A549 (cell line): ENCODE measurements at regions not wholly inside any gene's neighbourhood (a gene's known extent, or its start where the extent isn't known, plus 50 kb on each side); places are given as distances from the start of the nearest gene placed in this dataset.

Experiments
- ATAC-seq, 2 experiments: fragments of 200-7000 bp in 1 of 2; fragments of >200 bp in 1 of 2; cut with Nextera tagmentation in 1 of 2; cut with Tn5 transposase in 1 of 2; 3 replicates each; pipeline versions ENCODE4 v1.8.0 to v1.9.1; 2018 to 2020; ENCODE audit warnings: mild to moderate bottlenecking in 1 of 2, moderate library complexity in 1 of 2
- CTCF ChIA-PET: fragments of 300-600 bp; sonication (Branson Sonifier 250); formaldehyde crosslinking; extraction: SDS; loops from one replicate; lab custom pipeline; 2021; ENCODE audit warnings: antibody characterized with exemption, inconsistent platforms; lab: Yijun Ruan, JAX
- POLR2A ChIA-PET: fragments of 350-600 bp; formaldehyde crosslinking; extraction: SDS; loops from one replicate; lab custom pipeline; 2021; ENCODE audit warnings: antibody characterized with exemption, inconsistent platforms; lab: Yijun Ruan, JAX
- DNase-seq, 2 experiments: peaks; one replicate each; pipeline versions ENCODE4 v3.0.0 to v3.0.0-alpha.2; 2011 to 2016; ENCODE audit warnings: low read depth in 1 of 2, low spot score in 1 of 2
- FAIRE-seq: peaks from 2 replicates; lab custom pipeline; 2011; peaks lifted over from hg19 to GRCh38; lab: Jason Lieb, UNC
- H3K27ac ChIP-seq, 2 experiments: fragments of >200 bp; sonication (Bioruptor Twin); formaldehyde crosslinking; 3 replicates each; pipeline ENCODE4 v1.5.1; 2016 to 2017
- H3K4me1 ChIP-seq: fragments of >200 bp; sonication (Bioruptor Twin); formaldehyde crosslinking; 3 replicates; pipeline ENCODE4 v1.6.1; 2016
- H3K4me2 ChIP-seq: fragments of >200 bp; sonication (Bioruptor Twin); formaldehyde crosslinking; 3 replicates; pipeline ENCODE4 v1.6.1; 2016
- H3K4me3 ChIP-seq: fragments of >200 bp; sonication (Bioruptor Twin); formaldehyde crosslinking; 3 replicates; pipeline ENCODE4 v1.5.1; 2016
- H3K9me3 ChIP-seq: fragments of >200 bp; sonication (Bioruptor Twin); formaldehyde crosslinking; 3 replicates; pipeline ENCODE4 v1.6.1; 2016
- CBX2 ChIP-seq: fragments of 200-600 bp; sonication (generic); IDR thresholded peaks from 2 replicates; pipeline ENCODE4 v1.6.1; 2016; ENCODE audit warnings: low read depth, mild to moderate bottlenecking, borderline replicate concordance
- CEBPB ChIP-seq, 2 experiments: fragments of >200 bp in 1 of 2; sonication (Bioruptor Twin) in 1 of 2; formaldehyde crosslinking in 1 of 2; IDR thresholded peaks; 2 replicates each; pipeline ENCODE4 v1.6.1; 2012 to 2016
- CTCF ChIP-seq: fragments of >200 bp; sonication (Bioruptor Twin); formaldehyde crosslinking; IDR thresholded peaks from 3 replicates; pipeline ENCODE4 v1.5.1; 2016
- ESRRA ChIP-seq: fragments of 150-350 bp; IDR thresholded peaks from 2 replicates; pipeline ENCODE4 v1.6.1; 2014; ENCODE audit warnings: mild to moderate bottlenecking, low read length, borderline replicate concordance
- FOXS1 ChIP-seq: fragments of 250-450 bp; sonication (Bioruptor Pico); IDR thresholded peaks from 2 replicates; pipeline ENCODE4 v1.5.0; 2020; ENCODE audit warnings: mild to moderate bottlenecking, moderate library complexity
- JUNB ChIP-seq: fragments of >200 bp; sonication (Bioruptor Twin); formaldehyde crosslinking; IDR thresholded peaks from 2 replicates; pipeline ENCODE4 v1.6.1; 2016
- MAX ChIP-seq: IDR thresholded peaks from 2 replicates; pipeline ENCODE4 v1.6.1; 2012
- MYC ChIP-seq: IDR thresholded peaks from 2 replicates; pipeline ENCODE4 v1.6.1; 2012; ENCODE audit warnings: mild to moderate bottlenecking, inconsistent platforms, low read length, improper control_type of control experiment, borderline replicate concordance
- PBX3 ChIP-seq: IDR thresholded peaks from 2 replicates; pipeline ENCODE4 v1.6.1; 2012
- RAD21 ChIP-seq, 2 experiments: fragments of >200 bp in 1 of 2; sonication (Bioruptor Twin) in 1 of 2; formaldehyde crosslinking in 1 of 2; IDR thresholded peaks in 1 of 2; conservative IDR thresholded peaks in 1 of 2; 2 replicates in 1 of 2; 3 replicates in 1 of 2; pipeline ENCODE4 v1.6.1; 2012 to 2018; ENCODE audit warnings: inconsistent platforms in 1 of 2
- WGBS: methylation state at CpG from one replicate; pipeline ENCODE4 v1.1.6; 2017; ENCODE audit errors: missing lambda C conversion rate; 5-methylcytosine and 5-hydroxymethylcytosine counted together
- TF ChIP-seq, protein P1 (sequence below): fragments of 250-450 bp; sonication (Bioruptor Pico); IDR thresholded peaks from 2 replicates; pipeline ENCODE4 v1.5.0; 2021; ENCODE audit warnings: mild to moderate bottlenecking, moderate library complexity, borderline replicate concordance
- TF ChIP-seq, protein P2 (sequence below): IDR thresholded peaks from 2 replicates; pipeline ENCODE4 v1.6.1; 2012; ENCODE audit warnings: low read depth, borderline replicate concordance
- TF ChIP-seq, protein P3 (sequence below): fragments of >200 bp; sonication (Bioruptor Twin); formaldehyde crosslinking; IDR thresholded peaks from 3 replicates; pipeline ENCODE4 v1.6.1; 2016
- TF ChIP-seq, protein P4 (sequence below): fragments of 150-350 bp; IDR thresholded peaks from 2 replicates; pipeline ENCODE4 v1.6.1; 2014; ENCODE audit warnings: low read depth, mild to moderate bottlenecking, low read length

DNA sequence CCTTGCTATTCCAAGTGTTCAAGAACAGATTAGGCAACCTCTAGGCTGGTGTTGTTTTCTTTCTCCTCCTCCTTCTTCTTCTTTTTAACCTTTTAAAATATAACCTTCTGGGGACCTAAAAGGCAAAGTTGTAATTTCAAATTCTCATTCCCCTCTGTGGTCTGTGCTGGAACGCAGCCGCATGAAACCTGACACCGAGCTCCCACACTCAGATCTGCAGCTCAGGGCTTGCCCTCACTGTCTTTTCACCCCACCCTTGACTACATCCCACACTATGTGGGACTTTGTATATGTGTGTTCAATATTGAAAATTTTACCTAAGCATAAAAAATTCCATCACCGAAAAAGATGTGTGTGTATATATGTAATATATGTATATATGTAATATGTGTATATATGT is 62.0 kb upstream of the ARHGAP42 start:
- TF ChIP-seq, protein P1, sequence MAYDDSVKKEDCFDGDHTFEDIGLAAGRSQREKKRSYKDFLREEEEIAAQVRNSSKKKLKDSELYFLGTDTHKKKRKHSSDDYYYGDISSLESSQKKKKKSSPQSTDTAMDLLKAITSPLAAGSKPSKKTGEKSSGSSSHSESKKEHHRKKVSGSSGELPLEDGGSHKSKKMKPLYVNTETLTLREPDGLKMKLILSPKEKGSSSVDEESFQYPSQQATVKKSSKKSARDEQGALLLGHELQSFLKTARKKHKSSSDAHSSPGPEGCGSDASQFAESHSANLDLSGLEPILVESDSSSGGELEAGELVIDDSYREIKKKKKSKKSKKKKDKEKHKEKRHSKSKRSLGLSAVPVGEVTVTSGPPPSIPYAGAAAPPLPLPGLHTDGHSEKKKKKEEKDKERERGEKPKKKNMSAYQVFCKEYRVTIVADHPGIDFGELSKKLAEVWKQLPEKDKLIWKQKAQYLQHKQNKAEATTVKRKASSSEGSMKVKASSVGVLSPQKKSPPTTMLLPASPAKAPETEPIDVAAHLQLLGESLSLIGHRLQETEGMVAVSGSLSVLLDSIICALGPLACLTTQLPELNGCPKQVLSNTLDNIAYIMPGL (CRISPR knock-in tag), result no peak
- TF ChIP-seq MYC (no peak), MAX (no peak), CTCF (no peak), ESRRA (no peak), CBX2 (no peak), PBX3 (no peak), FOXS1 (CRISPR knock-in tag) (no peak), JUNB (no peak)
- TF ChIP-seq, protein P2, sequence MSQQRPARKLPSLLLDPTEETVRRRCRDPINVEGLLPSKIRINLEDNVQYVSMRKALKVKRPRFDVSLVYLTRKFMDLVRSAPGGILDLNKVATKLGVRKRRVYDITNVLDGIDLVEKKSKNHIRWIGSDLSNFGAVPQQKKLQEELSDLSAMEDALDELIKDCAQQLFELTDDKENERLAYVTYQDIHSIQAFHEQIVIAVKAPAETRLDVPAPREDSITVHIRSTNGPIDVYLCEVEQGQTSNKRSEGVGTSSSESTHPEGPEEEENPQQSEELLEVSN, result no peak
- TF ChIP-seq, protein P3, sequence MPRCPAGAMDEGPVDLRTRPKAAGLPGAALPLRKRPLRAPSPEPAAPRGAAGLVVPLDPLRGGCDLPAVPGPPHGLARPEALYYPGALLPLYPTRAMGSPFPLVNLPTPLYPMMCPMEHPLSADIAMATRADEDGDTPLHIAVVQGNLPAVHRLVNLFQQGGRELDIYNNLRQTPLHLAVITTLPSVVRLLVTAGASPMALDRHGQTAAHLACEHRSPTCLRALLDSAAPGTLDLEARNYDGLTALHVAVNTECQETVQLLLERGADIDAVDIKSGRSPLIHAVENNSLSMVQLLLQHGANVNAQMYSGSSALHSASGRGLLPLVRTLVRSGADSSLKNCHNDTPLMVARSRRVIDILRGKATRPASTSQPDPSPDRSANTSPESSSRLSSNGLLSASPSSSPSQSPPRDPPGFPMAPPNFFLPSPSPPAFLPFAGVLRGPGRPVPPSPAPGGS, result no peak
- TF ChIP-seq, protein P4, sequence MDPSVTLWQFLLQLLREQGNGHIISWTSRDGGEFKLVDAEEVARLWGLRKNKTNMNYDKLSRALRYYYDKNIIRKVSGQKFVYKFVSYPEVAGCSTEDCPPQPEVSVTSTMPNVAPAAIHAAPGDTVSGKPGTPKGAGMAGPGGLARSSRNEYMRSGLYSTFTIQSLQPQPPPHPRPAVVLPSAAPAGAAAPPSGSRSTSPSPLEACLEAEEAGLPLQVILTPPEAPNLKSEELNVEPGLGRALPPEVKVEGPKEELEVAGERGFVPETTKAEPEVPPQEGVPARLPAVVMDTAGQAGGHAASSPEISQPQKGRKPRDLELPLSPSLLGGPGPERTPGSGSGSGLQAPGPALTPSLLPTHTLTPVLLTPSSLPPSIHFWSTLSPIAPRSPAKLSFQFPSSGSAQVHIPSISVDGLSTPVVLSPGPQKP, result no peak
- H3K9me3 ChIP-seq, result no peaks in the 10 kb centered on the region
- ChIA-PET POLR2A (no interaction called here), CTCF (no interaction called here)
- FAIRE-seq (no peak), ATAC-seq (no peak), DNase-seq (no peak)
- no peak overlapping the region for H3K27ac ChIP-seq
- H3K4me2 ChIP-seq, result no peak overlapping the region
- H3K4me3 ChIP-seq, result no peak overlapping the region
- WGBS, result 92% methylated on average over 4 of the region's 4 CpGs
- no peaks in the 10 kb centered on the region for H3K4me1 ChIP-seq

DNA sequence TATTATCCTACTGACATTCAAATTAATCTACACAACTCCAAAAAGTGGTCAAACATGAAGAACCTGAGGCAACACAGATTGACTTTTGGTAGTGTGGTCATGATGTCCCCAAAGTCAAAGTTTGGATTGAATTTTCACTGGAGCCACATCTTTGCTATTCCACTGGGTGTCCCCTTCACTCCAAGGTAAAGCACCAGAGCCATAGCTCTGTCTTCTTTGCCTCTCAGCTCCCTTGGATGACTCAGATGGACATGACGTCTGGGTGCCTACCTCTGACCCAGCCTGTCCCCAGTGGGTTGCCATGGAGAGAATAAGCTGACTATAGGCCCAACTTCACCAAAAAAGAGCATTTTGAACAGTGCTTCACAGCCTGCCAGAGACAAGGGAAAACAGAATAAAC is 57.4 kb upstream of the ARHGAP42 start:
- ChIA-PET POLR2A (no interaction called here), CTCF (no interaction called here)
- ATAC-seq (peak; percentile 54 to 76; a peak in 5 of 6 replicates), DNase-seq (peak in 1 of 2 experiments; percentile 47), FAIRE-seq (no peak)
- 21% methylated on average over 1 of the region's 1 CpG for WGBS
- Histone ChIP-seq H3K9me3 (no peaks in the 10 kb centered on the region), H3K27ac (no peak overlapping the region), H3K4me3 (no peak overlapping the region), H3K4me1 (peaks cover 6% of the 10 kb centered on the region; the same call in 2 of the 3 replicates), H3K4me2 (no peak overlapping the region)
- TF ChIP-seq RAD21 (conservative IDR thresholded peaks at IDR 0.05 in 1 of 2, IDR thresholded peaks at IDR 0.05 in 1 of 2) (peak in 1 of 2 experiments; percentile 18; a peak in 1 of 5 replicates), CEBPB (IDR thresholded peaks at IDR 0.05) (no peak)
